ENCODE measurements at regions not wholly inside any gene's neighbourhood (a gene's known extent, or its start where the extent isn't known, plus 50 kb on each side); places are given as distances from the start of the nearest gene placed in this dataset.

- no peak for TF ChIP-seq CTCF (IDR thresholded peaks at IDR 0.05)
- no peak for TF ChIP-seq EZH2 (IDR thresholded peaks at IDR 0.05; ENCODE audit: borderline replicate concordance, insufficient read depth, low read depth, low read length, poor library complexity, severe bottlenecking)
Observed at GRCh38 chr15:47179988-47180387, 537.3 kb upstream of the SEMA6D start.

Data from B cell (primary cell).